ENCODE measurements at regions not wholly inside any gene's neighbourhood (a gene's known extent, or its start where the extent isn't known, plus 50 kb on each side); places are given as distances from the start of the nearest gene placed in this dataset.

GRCh38 chr12:89762498-89763170 lies 54.0 kb upstream of the ATP2B1 start:
- TF ChIP-seq, protein P1, sequence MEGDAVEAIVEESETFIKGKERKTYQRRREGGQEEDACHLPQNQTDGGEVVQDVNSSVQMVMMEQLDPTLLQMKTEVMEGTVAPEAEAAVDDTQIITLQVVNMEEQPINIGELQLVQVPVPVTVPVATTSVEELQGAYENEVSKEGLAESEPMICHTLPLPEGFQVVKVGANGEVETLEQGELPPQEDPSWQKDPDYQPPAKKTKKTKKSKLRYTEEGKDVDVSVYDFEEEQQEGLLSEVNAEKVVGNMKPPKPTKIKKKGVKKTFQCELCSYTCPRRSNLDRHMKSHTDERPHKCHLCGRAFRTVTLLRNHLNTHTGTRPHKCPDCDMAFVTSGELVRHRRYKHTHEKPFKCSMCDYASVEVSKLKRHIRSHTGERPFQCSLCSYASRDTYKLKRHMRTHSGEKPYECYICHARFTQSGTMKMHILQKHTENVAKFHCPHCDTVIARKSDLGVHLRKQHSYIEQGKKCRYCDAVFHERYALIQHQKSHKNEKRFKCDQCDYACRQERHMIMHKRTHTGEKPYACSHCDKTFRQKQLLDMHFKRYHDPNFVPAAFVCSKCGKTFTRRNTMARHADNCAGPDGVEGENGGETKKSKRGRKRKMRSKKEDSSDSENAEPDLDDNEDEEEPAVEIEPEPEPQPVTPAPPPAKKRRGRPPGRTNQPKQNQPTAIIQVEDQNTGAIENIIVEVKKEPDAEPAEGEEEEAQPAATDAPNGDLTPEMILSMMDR (IDR thresholded peaks at IDR 0.05) = no peak
- no peak for ATAC-seq
- intact Hi-C loops (cut with DNase I) = no loop called here

GRCh38 chr12:89760783-89761182 lies 52.1 kb upstream of the ATP2B1 start:
- H3K4me3 ChIP-seq = no peak overlapping the region
- H3K9me3 ChIP-seq = no peaks in the 10 kb centered on the region
- ATAC-seq (no peak), DNase-seq (no peak)
- H3K27me3 ChIP-seq = no peaks in the 10 kb centered on the region
- H3K36me3 ChIP-seq = no peaks in the 10 kb centered on the region
- peak overlapping the region in 1 of 10 donors; percentile 7 for H3K27ac ChIP-seq
- TF ChIP-seq, protein P1 (IDR thresholded peaks at IDR 0.05) = no peak
- 85 to 88% methylated on average over 2 of the region's 2 CpGs for WGBS, 2 donors
- intact Hi-C loops (cut with DNase I) = no loop called here
- H3K4me1 ChIP-seq = peaks cover 0 to 36% (median 0%) of the 10 kb centered on the region in 9 donors

More at GRCh38 chr12:89762498-89763170, 54.0 kb upstream of the ATP2B1 start:
- DNase-seq = no peak
- Histone ChIP-seq H3K36me3 (no peaks in the 10 kb centered on the region), H3K4me1 (peaks cover 0 to 20% (median 0%) of the 10 kb centered on the region in 9 donors), H3K27me3 (peaks cover 0 to 4% (median 0%) of the 10 kb centered on the region in 7 donors), H3K27ac (no peak overlapping the region), H3K4me3 (no peak overlapping the region), H3K9me3 (no peaks in the 10 kb centered on the region)
- WGBS, 2 donors = 79 to 81% methylated on average over 4 of the region's 4 CpGs

Measured in heart right ventricle (tissue), 16 donors.